ENCODE measurements at regions not wholly inside any gene's neighbourhood (a gene's known extent, or its start where the extent isn't known, plus 50 kb on each side); places are given as distances from the start of the nearest gene placed in this dataset.
"Not testable (repeated sequence)": the region's sequence is repeated elsewhere in the genome, so short reads cannot be mapped to it uniquely, and the experiment has no call there.

- no peak for DNase-seq (ENCODE audit: low read depth in 4 of 4, low spot score in 3 of 4)
These were observed 298.6 kb downstream of the SUCLG1 start for GRCh38 chr2:84160453-84160852.

DNA sequence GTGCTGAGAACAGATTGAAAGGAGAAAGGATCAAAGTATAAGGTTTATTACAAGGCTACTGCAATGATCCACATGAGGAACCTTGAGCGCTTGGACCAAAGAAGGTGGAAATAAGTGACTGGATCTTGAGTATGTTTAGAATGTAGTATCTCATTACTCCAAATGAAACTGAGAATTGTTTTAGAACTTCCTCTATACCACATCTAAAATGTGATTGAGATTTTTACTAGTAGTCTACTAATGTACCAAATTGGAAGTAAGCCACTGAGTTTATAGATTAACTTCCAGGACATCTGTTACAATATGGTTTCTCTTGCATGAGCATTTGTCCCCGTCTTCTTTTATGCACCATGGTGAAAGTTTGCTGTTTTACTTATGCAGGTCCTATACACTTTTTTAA lies 300.5 kb downstream of the SUCLG1 start:
- DNase-seq (ENCODE audit: low read depth in 4 of 4, low spot score in 3 of 4), result no peak

DNA sequence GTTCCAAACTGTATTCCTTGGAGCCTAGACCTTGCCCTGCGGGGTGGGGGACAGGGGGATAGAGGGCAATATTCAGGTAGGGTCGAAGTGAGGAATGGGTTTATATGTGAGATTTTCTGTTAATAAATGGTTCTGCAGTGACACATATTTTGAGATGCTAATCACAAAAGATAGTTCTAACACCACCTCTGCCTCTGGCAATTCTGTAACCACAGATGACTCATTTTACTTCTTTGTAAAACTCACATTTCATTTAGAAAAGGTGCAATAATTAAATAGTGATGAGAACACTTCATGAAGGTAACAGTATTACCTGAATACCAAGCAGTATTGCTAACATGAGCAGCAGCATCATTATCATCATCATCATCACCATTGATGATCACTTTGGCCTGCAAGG lies 306.6 kb downstream of the SUCLG1 start:
- no peak for DNase-seq (ENCODE audit: low read depth in 4 of 4, low spot score in 3 of 4)

DNA sequence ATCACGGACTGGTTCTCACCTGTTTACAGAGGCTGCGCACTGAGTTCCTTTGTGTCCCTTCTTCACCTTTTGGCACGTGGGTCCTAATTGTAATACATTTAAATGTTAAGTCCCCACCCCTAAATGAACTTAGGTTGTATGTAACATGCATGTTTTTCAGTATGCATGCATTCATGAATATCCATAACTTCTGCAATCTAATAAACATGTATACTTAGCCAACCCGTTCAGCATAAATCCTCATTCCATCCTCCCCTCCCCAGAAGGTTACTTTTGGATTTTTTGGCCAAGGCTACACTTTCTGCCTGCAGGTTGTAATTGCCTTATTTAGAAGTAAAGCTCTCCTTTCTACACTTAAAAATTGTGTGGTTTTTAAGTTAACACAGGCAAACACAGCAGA lies 314.7 kb downstream of the SUCLG1 start:
- DNase-seq (ENCODE audit: low read depth in 4 of 4, low spot score in 3 of 4), result no peak

GRCh38 chr2:84137034-84137433 lies 322.0 kb downstream of the SUCLG1 start:
- no peak for DNase-seq (ENCODE audit: low read depth in 4 of 4, low spot score in 3 of 4)

DNA sequence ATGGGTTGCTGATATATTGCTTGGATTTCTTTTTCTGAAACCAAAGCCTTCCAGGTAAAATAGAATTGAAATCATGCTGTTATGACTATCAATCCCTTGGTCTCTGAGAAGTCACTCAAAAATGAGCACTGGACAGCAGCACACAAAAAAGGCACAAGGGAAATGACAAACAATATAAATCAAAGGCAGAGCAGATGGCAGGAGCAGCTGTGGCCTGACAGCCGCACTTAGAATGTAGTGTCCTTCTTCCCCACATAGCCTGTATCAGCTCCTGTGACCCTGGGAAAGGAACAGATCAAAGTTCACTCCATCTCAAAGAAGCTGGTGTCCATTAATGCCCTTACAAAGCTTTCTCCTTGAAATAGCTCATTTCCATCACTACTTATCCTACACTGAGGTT lies 326.7 kb downstream of the SUCLG1 start:
- no peak for DNase-seq (ENCODE audit: low read depth in 4 of 4, low spot score in 3 of 4)

DNA sequence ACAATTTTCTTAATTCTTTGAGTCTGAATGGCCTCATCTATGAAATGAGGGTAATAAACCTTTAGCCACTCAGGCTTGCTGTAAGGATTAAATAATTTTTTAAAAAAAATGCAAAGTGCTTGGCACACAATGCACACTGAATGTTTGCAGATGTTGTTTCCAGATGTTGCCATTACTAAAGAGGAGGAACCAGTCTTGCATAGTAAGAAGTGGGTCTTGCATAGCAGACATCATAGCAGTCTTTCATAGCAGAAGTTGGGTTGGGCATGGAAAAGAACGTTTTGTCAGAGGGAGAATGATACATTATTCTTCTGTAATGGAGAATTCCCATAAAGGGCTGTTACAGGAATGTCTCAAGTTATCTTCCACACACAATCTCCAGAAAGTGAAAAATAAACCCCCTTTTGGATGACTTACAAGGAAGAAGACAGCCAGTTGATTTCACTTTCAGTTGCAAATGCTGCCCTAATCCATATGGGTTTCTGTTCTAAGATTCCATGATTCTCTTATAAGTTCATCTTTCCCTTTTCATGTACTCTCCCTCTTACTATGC lies 327.7 kb downstream of the SUCLG1 start:
- DNase-seq (ENCODE audit: low read depth in 4 of 4, low spot score in 3 of 4), result no peak

GRCh38 chr2:84129018-84129417 lies 330.1 kb downstream of the SUCLG1 start:
- DNase-seq (ENCODE audit: low read depth in 4 of 4, low spot score in 3 of 4), result no peak

DNA sequence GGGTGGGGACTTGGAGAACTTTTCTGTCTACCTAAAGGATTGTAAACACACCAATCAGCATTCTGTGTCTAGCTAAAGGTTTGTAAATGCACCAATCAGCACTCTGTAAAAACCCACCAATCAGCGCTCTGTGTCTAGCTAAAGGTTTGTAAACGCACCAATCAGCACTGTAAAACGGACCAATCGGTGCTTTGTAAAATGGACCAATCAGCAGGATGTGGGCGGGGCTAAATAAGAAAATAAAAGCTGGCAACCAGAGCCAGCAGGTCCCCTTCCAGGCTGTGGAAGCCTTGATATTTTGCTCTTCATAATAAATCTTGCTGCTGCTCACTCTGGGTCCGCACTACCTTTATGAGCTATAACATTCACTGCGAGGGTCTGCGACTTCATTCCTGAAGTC lies 331.3 kb downstream of the SUCLG1 start:
- DNase-seq (ENCODE audit: low read depth in 4 of 4, low spot score in 3 of 4), result not testable (repeated sequence)

DNA sequence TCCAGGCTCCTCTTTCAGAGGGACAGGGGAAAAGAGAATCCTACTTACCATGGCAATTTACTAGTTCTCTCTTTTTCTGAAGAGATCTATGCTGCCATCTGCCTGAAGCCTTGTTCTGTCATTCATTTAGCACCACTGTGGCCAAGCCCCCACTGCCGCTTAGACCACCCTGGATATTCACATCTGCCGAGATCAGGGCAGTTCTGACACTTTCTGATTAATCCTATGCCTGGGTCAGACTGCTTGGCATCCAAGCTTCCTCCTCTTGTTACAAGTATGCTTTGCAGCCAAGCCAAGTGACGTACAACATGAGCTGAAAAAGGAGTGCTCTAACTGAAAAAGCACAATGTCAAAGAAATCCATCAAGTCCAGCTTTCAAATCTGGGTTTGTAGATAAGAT lies 332.6 kb downstream of the SUCLG1 start:
- no peak for DNase-seq (ENCODE audit: low read depth in 4 of 4, low spot score in 3 of 4)

GRCh38 chr2:84126084-84126483 lies 333.0 kb downstream of the SUCLG1 start:
- no peak for DNase-seq (ENCODE audit: low read depth in 4 of 4, low spot score in 3 of 4)

DNA sequence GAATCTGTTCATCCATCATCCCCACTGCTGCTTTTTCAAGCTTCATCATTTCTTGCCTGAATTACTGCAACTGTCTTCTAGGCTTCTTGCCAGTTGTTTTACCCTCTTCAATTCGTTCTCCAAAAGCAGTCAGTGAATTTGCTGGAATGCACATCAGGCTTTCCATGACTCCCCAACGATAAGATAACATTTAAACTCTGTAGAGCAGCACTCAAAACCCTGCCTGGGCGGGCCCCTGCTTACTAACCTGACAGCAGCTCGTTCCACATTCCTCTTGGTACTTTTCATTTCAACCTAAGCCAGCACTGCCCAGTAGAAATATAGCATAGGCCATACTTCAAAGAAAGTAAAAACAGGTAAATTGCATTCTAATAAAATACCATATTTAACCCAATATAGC lies 342.9 kb downstream of the SUCLG1 start:
- no peak for DNase-seq (ENCODE audit: low read depth in 4 of 4, low spot score in 3 of 4)

DNA sequence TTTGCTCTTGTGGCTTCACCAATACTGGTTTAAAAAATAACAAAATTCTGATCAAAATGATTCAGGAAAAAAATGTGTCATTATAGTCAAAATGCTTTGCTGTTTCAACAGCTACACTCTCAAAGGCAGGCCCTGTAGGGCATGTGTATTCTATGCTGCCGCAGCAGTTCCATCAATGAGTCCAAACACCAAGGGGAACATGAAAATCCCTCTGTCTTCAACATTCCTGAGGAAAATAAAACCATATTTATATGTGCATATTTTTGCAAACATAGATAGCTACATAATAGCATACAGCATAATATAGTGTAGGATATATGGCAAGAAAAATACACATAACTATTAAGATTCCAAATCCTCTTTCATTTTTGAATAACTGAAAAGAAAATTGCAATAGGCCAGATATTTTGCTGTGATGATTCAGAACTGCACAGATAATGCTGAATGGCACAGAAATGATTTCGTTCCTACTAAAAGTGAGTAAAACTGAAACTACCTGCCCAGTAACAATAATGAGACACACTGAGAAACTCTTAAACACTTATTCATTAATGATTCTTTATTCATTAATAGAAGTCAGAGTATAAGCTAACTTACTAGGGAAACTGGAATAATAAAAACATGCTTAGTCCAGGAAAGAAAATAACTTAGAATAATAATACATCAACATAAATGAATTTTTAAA lies 343.8 kb downstream of the SUCLG1 start:
- no peak for DNase-seq (ENCODE audit: low read depth in 4 of 4, low spot score in 3 of 4)

- DNase-seq (ENCODE audit: low read depth in 4 of 4, low spot score in 3 of 4), result not testable (repeated sequence)
These were observed 355.1 kb downstream of the SUCLG1 start for GRCh38 chr2:84103816-84104527.

- DNase-seq (ENCODE audit: low read depth in 4 of 4, low spot score in 3 of 4), result no peak
These were observed 356.8 kb downstream of the SUCLG1 start for GRCh38 chr2:84102274-84102673.

GRCh38 chr2:84088656-84089055 lies 370.4 kb downstream of the SUCLG1 start:
- no peak for DNase-seq (ENCODE audit: low read depth in 4 of 4, low spot score in 3 of 4)

GRCh38 chr2:84085562-84085961 lies 373.5 kb downstream of the SUCLG1 start:
- DNase-seq (ENCODE audit: low read depth in 4 of 4, low spot score in 3 of 4), result no peak

DNA sequence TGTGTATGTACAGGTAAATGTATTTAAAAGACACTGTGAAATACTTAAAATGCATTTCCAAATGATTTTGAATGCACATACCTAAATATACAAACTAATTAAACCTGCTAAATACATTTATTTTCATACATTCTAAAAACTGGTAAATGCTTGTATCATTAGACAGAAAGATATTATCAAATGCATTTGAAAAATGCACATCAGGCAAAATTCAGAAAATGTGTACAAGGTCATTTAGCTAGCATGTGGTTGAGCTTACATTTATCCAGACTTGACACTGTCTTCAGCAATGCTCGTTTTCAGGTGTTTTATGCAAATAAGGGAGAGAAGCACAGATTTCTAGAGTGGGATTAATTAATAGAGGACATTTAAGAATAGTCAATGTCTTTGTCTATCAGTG lies 374.2 kb downstream of the SUCLG1 start:
- no peak for DNase-seq (ENCODE audit: low read depth in 4 of 4, low spot score in 3 of 4)

GRCh38 chr2:84083984-84084383 lies 375.1 kb downstream of the SUCLG1 start:
- no peak for DNase-seq (ENCODE audit: low read depth in 4 of 4, low spot score in 3 of 4)

DNA sequence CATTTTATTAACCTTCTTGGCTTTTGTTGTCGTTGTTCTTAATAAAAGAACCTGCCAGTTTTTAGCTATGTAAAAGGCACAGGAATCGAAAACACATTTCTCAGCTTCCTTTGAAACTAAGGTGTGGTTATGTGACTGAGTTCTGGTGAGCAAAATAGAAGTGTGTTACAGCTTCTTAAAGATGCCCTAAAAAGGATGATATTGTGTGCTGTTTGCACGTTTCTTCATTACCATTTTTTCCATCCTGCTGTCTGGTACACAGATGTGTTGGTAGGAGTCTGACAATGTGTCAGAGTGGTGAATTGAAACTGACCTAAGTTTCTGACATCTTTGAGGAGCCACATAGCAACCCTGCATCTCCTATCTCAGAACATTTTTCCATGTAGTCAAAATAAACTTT lies 380.6 kb downstream of the SUCLG1 start:
- no peak for DNase-seq (ENCODE audit: low read depth in 4 of 4, low spot score in 3 of 4)

DNA sequence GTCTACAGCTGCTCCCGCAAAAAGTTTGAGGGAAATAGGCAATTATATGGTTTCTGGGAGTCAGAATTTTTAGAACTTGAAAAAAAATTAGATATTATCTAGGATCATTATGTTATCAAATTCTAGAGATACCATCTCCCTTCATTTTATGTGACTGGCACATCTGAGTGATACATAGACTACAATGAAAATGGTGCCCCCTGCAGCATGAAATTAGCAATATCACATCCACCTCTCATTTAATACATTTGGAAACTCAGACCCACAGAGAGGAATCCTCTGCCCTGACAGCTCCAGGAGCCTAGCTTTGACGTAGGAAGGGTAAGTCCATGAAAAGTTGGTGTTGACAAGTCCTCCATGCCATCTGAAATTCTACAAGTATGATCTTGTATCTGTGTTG lies 381.6 kb downstream of the SUCLG1 start:
- no peak for DNase-seq (ENCODE audit: low read depth in 4 of 4, low spot score in 3 of 4)

GRCh38 chr2:84071050-84071449 lies 388.0 kb downstream of the SUCLG1 start:
- no peak for DNase-seq (ENCODE audit: low read depth in 4 of 4, low spot score in 3 of 4)

Data from left renal pelvis (tissue), 4 donors.